GM23338 (cell line): ENCODE measurements at regions not wholly inside any gene's neighbourhood (a gene's known extent, or its start where the extent isn't known, plus 50 kb on each side); places are given as distances from the start of the nearest gene placed in this dataset.
A peak's percentile ranks its signal among the peaks of the same experiment; 100 is the strongest.

Experiments used
- ATAC-seq: fragments of 200-7000 bp; cut with Tn5 transposase; 3 replicates; pipeline ENCODE4 v1.9.1; 2020
- DNase-seq: peaks from one replicate; pipeline ENCODE4 v3.0.0-alpha.2; 2015; ENCODE audit warnings: low spot score
- H2AFZ ChIP-seq: fragments of 200-600 bp; sonication (generic); 2 replicates; pipeline ENCODE4 v1.8.0; 2016; ENCODE audit warnings: antibody characterized with exemption, mild to moderate bottlenecking, moderate library complexity
- H3F3A ChIP-seq: fragments of 200-600 bp; sonication (generic); replicated peaks from 2 replicates; pipeline ENCODE4 v1.8.0; 2017; ENCODE audit warnings: antibody characterized with exemption, mixed run types, low read depth
- H3K27ac ChIP-seq: fragments of 200-600 bp; sonication (generic); 2 replicates; pipeline ENCODE4 v1.6.1; 2016; ENCODE audit warnings: low read depth
- H3K27me3 ChIP-seq: fragments of 200-600 bp; sonication (generic); 2 replicates; pipeline ENCODE4 v1.8.0; 2016; ENCODE audit warnings: mild to moderate bottlenecking, mixed run types, moderate library complexity; ENCODE audit not compliant: insufficient read depth
- H3K36me3 ChIP-seq: fragments of 200-600 bp; sonication (generic); 2 replicates; pipeline ENCODE4 v1.8.0; 2016; ENCODE audit warnings: mild to moderate bottlenecking; ENCODE audit not compliant: insufficient read depth
- H3K4me1 ChIP-seq: fragments of 200-600 bp; sonication (generic); 2 replicates; pipeline ENCODE4 v1.8.0; 2016; ENCODE audit warnings: mild to moderate bottlenecking, moderate library complexity; ENCODE audit not compliant: insufficient read depth
- H3K4me2 ChIP-seq: fragments of 200-600 bp; sonication (generic); 2 replicates; pipeline ENCODE4 v1.7.1; 2017; ENCODE audit warnings: mixed run types
- H3K4me3 ChIP-seq: fragments of 200-600 bp; sonication (generic); 2 replicates; pipeline ENCODE4 v1.6.1; 2016; ENCODE audit warnings: mixed run types
- H3K79me2 ChIP-seq: fragments of 200-600 bp; sonication (generic); replicated peaks from 2 replicates; pipeline ENCODE4 v1.8.0; 2017; ENCODE audit warnings: mild to moderate bottlenecking; ENCODE audit not compliant: insufficient read depth
- H3K9me2 ChIP-seq: fragments of 200-600 bp; sonication (generic); 2 replicates; pipeline ENCODE4 v1.8.0; 2017; ENCODE audit not compliant: insufficient read depth
- H4K20me1 ChIP-seq: fragments of 200-600 bp; sonication (generic); replicated peaks from 2 replicates; pipeline ENCODE4 v1.8.0; 2017; ENCODE audit warnings: mild to moderate bottlenecking; ENCODE audit not compliant: insufficient read depth
- H3K27ac Mint-ChIP-seq: 2 replicates; pipeline ENCODE4 v1.8.0; 2020; ENCODE audit warnings: inconsistent platforms, mild to moderate bottlenecking, moderate library complexity, mixed read lengths
- H3K27me3 Mint-ChIP-seq: 3 replicates; pipeline ENCODE4 v1.8.0; 2022; ENCODE audit warnings: low read depth, mild to moderate bottlenecking, moderate library complexity, mixed read lengths, inconsistent platforms; ENCODE audit not compliant: insufficient read depth, poor library complexity
- H3K36me3 Mint-ChIP-seq: 3 replicates; pipeline ENCODE4 v1.8.0; 2021; ENCODE audit warnings: low read depth, mild to moderate bottlenecking, inconsistent platforms, moderate library complexity, mixed read lengths
- H3K4me1 Mint-ChIP-seq: 3 replicates; pipeline ENCODE4 v1.8.0; 2020; ENCODE audit warnings: mild to moderate bottlenecking, inconsistent platforms, mixed read lengths
- H3K4me3 Mint-ChIP-seq: 3 replicates; pipeline ENCODE4 v1.8.0; 2021; ENCODE audit warnings: moderate library complexity, mild to moderate bottlenecking, inconsistent platforms, mixed read lengths
- H3K9me3 Mint-ChIP-seq: 3 replicates; pipeline ENCODE4 v1.8.0; 2020; ENCODE audit warnings: moderate library complexity, mild to moderate bottlenecking, inconsistent platforms, mixed read lengths
- CREB1 ChIP-seq: fragments of 250-450 bp; sonication (Bioruptor Pico); IDR thresholded peaks from 2 replicates; pipeline ENCODE4 v1.5.0; 2020; ENCODE audit warnings: low read depth, mild to moderate bottlenecking, moderate library complexity
- CTCF ChIP-seq, 2 experiments: fragments of 200-600 bp in 1 of 2; sonication (generic) in 1 of 2; conservative IDR thresholded peaks; 2 replicates each; pipeline versions ENCODE4 v1.5.1 to v1.6.1; 2016 to 2017; ENCODE audit warnings: antibody characterized with exemption in 2 of 2, low read depth in 2 of 2, mild to moderate bottlenecking in 2 of 2, moderate library complexity in 1 of 2
- ETS1 ChIP-seq: IDR thresholded peaks from 2 replicates; pipeline ENCODE4 v1.6.1; 2016; ENCODE audit warnings: antibody characterized with exemption
- EZH2 ChIP-seq: fragments of 200-600 bp; sonication (generic); IDR thresholded peaks from one replicate; pipeline ENCODE4 v1.8.0; 2017; ENCODE audit warnings: antibody characterized with exemption, mild to moderate bottlenecking, low read depth; ENCODE audit not compliant: unreplicated experiment
- EZH2phosphoT487 ChIP-seq: fragments of 200-600 bp; sonication (generic); IDR thresholded peaks from one replicate; pipeline ENCODE4 v1.8.1; 2018; ENCODE audit warnings: antibody characterized with exemption; ENCODE audit not compliant: unreplicated experiment
- JUNB ChIP-seq: IDR thresholded peaks from one replicate; pipeline ENCODE4 v1.6.1; 2016; ENCODE audit warnings: antibody characterized with exemption; ENCODE audit not compliant: unreplicated experiment
- NANOG ChIP-seq: IDR thresholded peaks from 2 replicates; pipeline ENCODE4 v1.6.1; 2016; ENCODE audit warnings: antibody characterized with exemption, borderline replicate concordance
- POLR2AphosphoS5 ChIP-seq: IDR thresholded peaks from 2 replicates; pipeline ENCODE4 v1.6.1; 2016; ENCODE audit warnings: antibody characterized with exemption, low read depth
- REST ChIP-seq: IDR thresholded peaks from one replicate; pipeline ENCODE4 v1.6.1; 2018; ENCODE audit warnings: antibody characterized with exemption; ENCODE audit not compliant: unreplicated experiment
- STAT1 ChIP-seq: IDR thresholded peaks from one replicate; pipeline ENCODE4 v1.6.1; 2016; ENCODE audit warnings: antibody characterized with exemption; ENCODE audit not compliant: unreplicated experiment
- ZNF114 ChIP-seq: fragments of 250-450 bp; sonication (Bioruptor Pico); IDR thresholded peaks from 2 replicates; pipeline ENCODE4 v1.5.0; 2020; ENCODE audit warnings: mild to moderate bottlenecking, moderate library complexity
- ZNF331 ChIP-seq: fragments of 250-450 bp; sonication (Bioruptor Pico); IDR thresholded peaks from 2 replicates; pipeline ENCODE4 v1.5.0; 2020; ENCODE audit warnings: low read depth, mild to moderate bottlenecking, moderate library complexity

GRCh38 chr2:172270278-172271079 lies 156.9 kb upstream of the ITGA6 start:
- H3K4me1 ChIP-seq, result peaks cover 29% of the 10 kb centered on the region
- H3K4me1 Mint-ChIP-seq, result peaks cover 19% of the 10 kb centered on the region
- peak overlapping the region; percentile 62 for H3K4me2 ChIP-seq
- H2AFZ ChIP-seq, result peak overlapping the region; percentile 83
- H3F3A ChIP-seq, result no peaks in the 10 kb centered on the region
- no peaks in the 10 kb centered on the region for H3K27me3 ChIP-seq
- peaks cover 4% of the 10 kb centered on the region; the same call in 1 of the 2 replicates for H3K9me2 ChIP-seq
- H3K27ac ChIP-seq, result peak overlapping the region; percentile 30; the same call in 1 of the 2 replicates
- no peaks in the 10 kb centered on the region for H3K79me2 ChIP-seq
- DNase-seq (peak; percentile 49), ATAC-seq (peak; percentile 65)
- no peak overlapping the region; the same call in 1 of the 2 replicates for H3K27ac Mint-ChIP-seq
- peaks cover 2% of the 10 kb centered on the region for H3K27me3 Mint-ChIP-seq
- H3K36me3 ChIP-seq, result peaks cover 3% of the 10 kb centered on the region; the same call in 1 of the 2 replicates
- peaks cover 10% of the 10 kb centered on the region; the same call in 1 of the 3 replicates for H3K36me3 Mint-ChIP-seq
- H3K4me3 ChIP-seq, result no peak overlapping the region
- no peaks in the 10 kb centered on the region for H4K20me1 ChIP-seq
- H3K4me3 Mint-ChIP-seq, result no peak overlapping the region
- H3K9me3 Mint-ChIP-seq, result peaks cover 13% of the 10 kb centered on the region; the same call in 2 of the 3 replicates
- TF ChIP-seq JUNB (no peak), ZNF331 (CRISPR knock-in tag) (no peak), NANOG (no peak), ETS1 (no peak), CTCF (conservative IDR thresholded peaks at IDR 0.05; ENCODE audit: low read depth in 2 of 2) (no peak), CREB1 (CRISPR knock-in tag) (no peak), STAT1 (no peak), REST (no peak), EZH2phosphoT487 (no peak), ZNF114 (CRISPR knock-in tag) (no peak), POLR2AphosphoS5 (no peak), EZH2 (no peak)
